ENCODE measurements at regions not wholly inside any gene's neighbourhood (a gene's known extent, or its start where the extent isn't known, plus 50 kb on each side); places are given as distances from the start of the nearest gene placed in this dataset.

DNA sequence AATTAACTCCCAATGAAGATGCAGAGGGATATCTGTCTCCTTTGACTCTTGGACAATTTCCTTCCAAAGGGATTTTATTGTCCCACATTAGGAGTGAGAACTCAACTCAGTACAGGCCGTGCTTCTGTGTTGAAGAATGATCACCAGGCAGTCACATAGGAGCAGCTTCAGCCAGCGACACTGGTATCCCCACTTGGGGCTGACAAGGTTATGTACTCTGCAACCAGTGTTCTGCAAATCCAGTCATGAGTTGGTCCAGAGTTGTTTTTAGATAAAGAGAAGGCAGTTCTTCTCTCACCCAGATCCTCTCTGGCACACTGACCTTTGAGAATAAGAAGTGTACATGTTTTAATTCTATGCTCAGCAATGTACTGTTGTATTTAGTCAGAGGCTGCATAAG lies 415.8 kb downstream of the SETD4 start:
- ATAC-seq, result no peak
- Histone ChIP-seq H3K4me1 (ENCODE audit: insufficient read depth, low read length) (no peaks in the 10 kb centered on the region), H3K27me3 (ENCODE audit: control insufficient read depth in 1 of 2, insufficient read depth in 2 of 2, low read length in 2 of 2) (no peaks in the 10 kb centered on the region), H3K4me3 (replicated peaks in 1 of 3; ENCODE audit: insufficient read depth in 1 of 3, low read depth in 2 of 3, low read length in 3 of 3) (no peak overlapping the region), H4K20me1 (ENCODE audit: insufficient read depth, low read length) (no peaks in the 10 kb centered on the region), H3K79me2 (ENCODE audit: insufficient read depth, low read length) (no peaks in the 10 kb centered on the region), H3K4me2 (ENCODE audit: low read depth, low read length) (no peak overlapping the region), H3K9me3 (ENCODE audit: low read length) (no peaks in the 10 kb centered on the region), H2AFZ (ENCODE audit: low read length) (no peak overlapping the region), H3K27ac (ENCODE audit: extremely low read length, insufficient read depth, low read length) (no peak overlapping the region), H3K36me3 (replicated peaks in 1 of 2; ENCODE audit: control insufficient read depth in 1 of 2, insufficient read depth in 2 of 2, low read length in 2 of 2) (no peaks in the 10 kb centered on the region), H3K9ac (ENCODE audit: insufficient read depth, low read depth, low read length) (no peak overlapping the region)
- 37% methylated on average over 2 of the region's 2 CpGs for WGBS (ENCODE audit: low lambda C conversion rate)
- no peak for TF ChIP-seq ZNF720 (CRISPR knock-in tag; IDR thresholded peaks at IDR 0.05)
- TF ChIP-seq, protein P1, sequence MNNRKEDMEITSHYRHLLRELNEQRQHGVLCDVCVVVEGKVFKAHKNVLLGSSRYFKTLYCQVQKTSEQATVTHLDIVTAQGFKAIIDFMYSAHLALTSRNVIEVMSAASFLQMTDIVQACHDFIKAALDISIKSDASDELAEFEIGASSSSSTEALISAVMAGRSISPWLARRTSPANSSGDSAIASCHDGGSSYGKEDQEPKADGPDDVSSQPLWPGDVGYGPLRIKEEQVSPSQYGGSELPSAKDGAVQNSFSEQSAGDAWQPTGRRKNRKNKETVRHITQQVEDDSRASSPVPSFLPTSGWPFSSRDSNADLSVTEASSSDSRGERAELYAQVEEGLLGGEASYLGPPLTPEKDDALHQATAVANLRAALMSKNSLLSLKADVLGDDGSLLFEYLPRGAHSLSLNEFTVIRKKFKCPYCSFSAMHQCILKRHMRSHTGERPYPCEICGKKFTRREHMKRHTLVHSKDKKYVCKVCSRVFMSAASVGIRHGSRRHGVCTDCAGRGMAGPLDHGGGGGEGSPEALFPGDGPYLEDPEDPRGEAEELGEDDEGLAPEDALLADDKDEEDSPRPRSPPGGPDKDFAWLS (CRISPR knock-in tag; IDR thresholded peaks at IDR 0.05; ENCODE audit: borderline replicate concordance), result no peak
- no peak for TF ChIP-seq ZNF816 (CRISPR knock-in tag; IDR thresholded peaks at IDR 0.05; ENCODE audit: borderline replicate concordance)
- TF ChIP-seq, protein P2, sequence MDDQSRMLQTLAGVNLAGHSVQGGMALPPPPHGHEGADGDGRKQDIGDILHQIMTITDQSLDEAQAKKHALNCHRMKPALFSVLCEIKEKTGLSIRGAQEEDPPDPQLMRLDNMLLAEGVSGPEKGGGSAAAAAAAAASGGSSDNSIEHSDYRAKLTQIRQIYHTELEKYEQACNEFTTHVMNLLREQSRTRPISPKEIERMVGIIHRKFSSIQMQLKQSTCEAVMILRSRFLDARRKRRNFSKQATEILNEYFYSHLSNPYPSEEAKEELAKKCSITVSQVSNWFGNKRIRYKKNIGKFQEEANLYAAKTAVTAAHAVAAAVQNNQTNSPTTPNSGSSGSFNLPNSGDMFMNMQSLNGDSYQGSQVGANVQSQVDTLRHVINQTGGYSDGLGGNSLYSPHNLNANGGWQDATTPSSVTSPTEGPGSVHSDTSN (CRISPR knock-in tag; IDR thresholded peaks at IDR 0.05; ENCODE audit: borderline replicate concordance), result no peak
- no peak for TF ChIP-seq ARHGAP35 (CRISPR knock-in tag; IDR thresholded peaks at IDR 0.05; ENCODE audit: borderline replicate concordance)
- TF ChIP-seq GZF1 (CRISPR knock-in tag; IDR thresholded peaks at IDR 0.05), result no peak
- no peak for TF ChIP-seq ARNTL (CRISPR knock-in tag; IDR thresholded peaks at IDR 0.05)
- BruUV-seq (replicated peaks), result no TSS peak
- FAIRE-seq, result no peak
- DNase-seq (ENCODE audit: low spot score), result no peak
- intact Hi-C loops (cut with micrococcal nuclease; ENCODE audit: unreplicated experiment) (no loop called here), in situ Hi-C loops (cut with HindIII; ENCODE audit: extremely low pct_ligation_motif_present, low pct_unique_long_range_greater_than_20kb) (no loop called here)
- ChIA-PET CTCF (ENCODE audit: low intra/inter-chr PET ratio, low total read pairs) (no interaction called here), POLR2A (no interaction called here)

Measured in HepG2 (cell line).